Keratinocyte (primary cell): ENCODE measurements at regions not wholly inside any gene's neighbourhood (a gene's known extent, or its start where the extent isn't known, plus 50 kb on each side); places are given as distances from the start of the nearest gene placed in this dataset.
A peak's percentile ranks its signal among the peaks of the same experiment; 100 is the strongest.

Experiments used
- DNase-seq: peaks from one replicate; pipeline ENCODE4 v3.0.0-alpha.2; 2011; ENCODE audit warnings: low read depth, missing footprints, low spot score
- FAIRE-seq: peaks from 2 replicates; lab custom pipeline; 2011; peaks lifted over from hg19 to GRCh38; lab: Jason Lieb, UNC
- H2AFZ ChIP-seq: 2 replicates; pipeline ENCODE4 v1.6.0; 2012; ENCODE audit warnings: low read length, control low read depth, inconsistent platforms; ENCODE audit not compliant: control insufficient read depth
- H3K27ac ChIP-seq: 2 replicates; pipeline ENCODE4 v1.5.1; 2011; ENCODE audit warnings: low read length; ENCODE audit not compliant: control insufficient read depth, insufficient read depth
- H3K27me3 ChIP-seq: 3 replicates; pipeline ENCODE4 v1.6.0; 2011; ENCODE audit warnings: low read length; ENCODE audit not compliant: control insufficient read depth, insufficient read depth; ENCODE audit errors: extremely low read depth
- H3K36me3 ChIP-seq, 2 experiments: 2 replicates in 1 of 2; 3 replicates in 1 of 2; pipeline ENCODE4 v1.5.1; 2011; ENCODE audit warnings: low read length in 2 of 2, mild to moderate bottlenecking in 1 of 2; ENCODE audit not compliant: control insufficient read depth in 2 of 2, insufficient read depth in 2 of 2; ENCODE audit errors: extremely low read depth in 1 of 2
- H3K4me1 ChIP-seq: 3 replicates; pipeline ENCODE4 v1.5.1; 2011; ENCODE audit warnings: low read length; ENCODE audit not compliant: control insufficient read depth, insufficient read depth; ENCODE audit errors: extremely low read depth
- H3K4me2 ChIP-seq: 3 replicates; pipeline ENCODE4 v1.6.0; 2011; ENCODE audit warnings: low read depth, low read length; ENCODE audit not compliant: control insufficient read depth, insufficient read depth; ENCODE audit errors: extremely low read depth
- H3K4me3 ChIP-seq, 3 experiments: fragments of 200-600 bp in 1 of 3; sonication (generic) in 1 of 3; 2 replicates in 2 of 3; 3 replicates in 1 of 3; pipeline ENCODE4 v1.5.1; 2011 to 2016; ENCODE audit warnings: low read length in 3 of 3, mild to moderate bottlenecking in 3 of 3, control low read depth in 2 of 3, inconsistent platforms in 1 of 3, low read depth in 1 of 3, mixed read lengths in 1 of 3, mixed run types in 1 of 3, moderate library complexity in 1 of 3; ENCODE audit not compliant: control insufficient read depth in 2 of 3, insufficient read depth in 2 of 3; ENCODE audit errors: extremely low read depth in 1 of 3
- H3K79me2 ChIP-seq: 2 replicates; pipeline ENCODE4 v1.6.0; 2012; ENCODE audit warnings: low read length; ENCODE audit not compliant: control insufficient read depth, insufficient read depth
- H3K9ac ChIP-seq: 3 replicates; pipeline ENCODE4 v1.6.0; 2011; ENCODE audit warnings: low read length; ENCODE audit not compliant: control insufficient read depth, insufficient read depth; ENCODE audit errors: extremely low read depth
- H3K9me1 ChIP-seq: 3 replicates; pipeline ENCODE4 v1.6.0; 2011; ENCODE audit warnings: low read length; ENCODE audit not compliant: control insufficient read depth, insufficient read depth; ENCODE audit errors: extremely low read depth
- H3K9me3 ChIP-seq: 2 replicates; pipeline ENCODE4 v1.5.1; 2012; ENCODE audit warnings: low read depth, low read length; ENCODE audit not compliant: control insufficient read depth
- H4K20me1 ChIP-seq: 3 replicates; pipeline ENCODE4 v1.6.0; 2011; ENCODE audit warnings: low read length; ENCODE audit not compliant: control insufficient read depth, insufficient read depth; ENCODE audit errors: extremely low read depth
- CTCF ChIP-seq, 3 experiments: IDR thresholded peaks in 1 of 3; conservative IDR thresholded peaks in 1 of 3; optimal IDR thresholded peaks in 1 of 3; 2 replicates in 2 of 3; 3 replicates in 1 of 3; pipeline versions ENCODE3 to v1.5.1; 2011; ENCODE audit warnings: low read length in 3 of 3, mild to moderate bottlenecking in 3 of 3, moderate library complexity in 2 of 3, control low read depth in 1 of 3, inconsistent platforms in 1 of 3; ENCODE audit not compliant: insufficient read depth in 2 of 3; ENCODE audit errors: extremely low read depth in 1 of 3
- EZH2 ChIP-seq: IDR thresholded peaks from one replicate; pipeline ENCODE4 v1.6.1; 2012; ENCODE audit warnings: inconsistent platforms, mild to moderate bottlenecking, low read length, moderate library complexity
- dilution Hi-C: fragments of 300-500 bp; cut with MboI; formaldehyde crosslinking; loops from one replicate; pipeline ENCODE4 v1.7.0; 2020; ENCODE audit warnings: low sequenced_read_pairs; ENCODE audit not compliant: extremely low pct_ligation_motif_present

GRCh38 chr5:74296685-74297408 lies 343.7 kb downstream of the ENC1 start:
- Histone ChIP-seq H3K9me1 (no peaks in the 10 kb centered on the region), H3K79me2 (no peaks in the 10 kb centered on the region), H3K9ac (peak overlapping the region; percentile 20), H4K20me1 (no peaks in the 10 kb centered on the region), H3K4me2 (peak overlapping the region; percentile 31), H3K27ac (peak overlapping the region; percentile 26), H3K27me3 (no peaks in the 10 kb centered on the region), H3K9me3 (no peaks in the 10 kb centered on the region), H3K4me1 (peaks cover 16% of the 10 kb centered on the region), H3K4me3 (no peak overlapping the region), H3K36me3 (no peaks in the 10 kb centered on the region), H2AFZ (no peak overlapping the region)
- dilution Hi-C loops, result no loop called here
- FAIRE-seq (peak; percentile 79), DNase-seq (no peak)
- TF ChIP-seq EZH2, result no peak
- TF ChIP-seq CTCF (optimal IDR thresholded peaks at IDR 0.05 in 1 of 3, IDR thresholded peaks at IDR 0.05 in 1 of 3, conservative IDR thresholded peaks at IDR 0.05 in 1 of 3; ENCODE audit: extremely low read depth in 1 of 3, insufficient read depth in 2 of 3, low read length in 3 of 3), result no peak

- Histone ChIP-seq H3K4me3 (no peak overlapping the region), H3K27ac (no peak overlapping the region), H3K9me1 (no peaks in the 10 kb centered on the region), H3K4me2 (no peak overlapping the region), H3K27me3 (no peaks in the 10 kb centered on the region), H3K4me1 (peaks cover 16% of the 10 kb centered on the region), H3K79me2 (no peaks in the 10 kb centered on the region), H3K9me3 (no peaks in the 10 kb centered on the region), H2AFZ (no peak overlapping the region), H4K20me1 (no peaks in the 10 kb centered on the region), H3K36me3 (no peaks in the 10 kb centered on the region), H3K9ac (no peak overlapping the region)
- no peak for DNase-seq
- dilution Hi-C loops, result no loop called here
- TF ChIP-seq CTCF (optimal IDR thresholded peaks at IDR 0.05 in 1 of 3, IDR thresholded peaks at IDR 0.05 in 1 of 3, conservative IDR thresholded peaks at IDR 0.05 in 1 of 3; ENCODE audit: extremely low read depth in 1 of 3, insufficient read depth in 2 of 3, low read length in 3 of 3) (no peak), EZH2 (no peak)
- FAIRE-seq, result no peak
Observed at GRCh38 chr5:74295676-74296075, 344.9 kb downstream of the ENC1 start.
